IPS DF 4.7 (cell line): ENCODE measurements at regions not wholly inside any gene's neighbourhood (a gene's known extent, or its start where the extent isn't known, plus 50 kb on each side); places are given as distances from the start of the nearest gene placed in this dataset.
"Not testable (repeated sequence)": the region's sequence is repeated elsewhere in the genome, so short reads cannot be mapped to it uniquely, and the experiment has no call there.

Experiments used
- DNase-seq: peaks from one replicate; pipeline ENCODE4 v3.0.0-alpha.2; 2013; ENCODE audit warnings: low spot score; ENCODE audit errors: extremely low read depth

DNA sequence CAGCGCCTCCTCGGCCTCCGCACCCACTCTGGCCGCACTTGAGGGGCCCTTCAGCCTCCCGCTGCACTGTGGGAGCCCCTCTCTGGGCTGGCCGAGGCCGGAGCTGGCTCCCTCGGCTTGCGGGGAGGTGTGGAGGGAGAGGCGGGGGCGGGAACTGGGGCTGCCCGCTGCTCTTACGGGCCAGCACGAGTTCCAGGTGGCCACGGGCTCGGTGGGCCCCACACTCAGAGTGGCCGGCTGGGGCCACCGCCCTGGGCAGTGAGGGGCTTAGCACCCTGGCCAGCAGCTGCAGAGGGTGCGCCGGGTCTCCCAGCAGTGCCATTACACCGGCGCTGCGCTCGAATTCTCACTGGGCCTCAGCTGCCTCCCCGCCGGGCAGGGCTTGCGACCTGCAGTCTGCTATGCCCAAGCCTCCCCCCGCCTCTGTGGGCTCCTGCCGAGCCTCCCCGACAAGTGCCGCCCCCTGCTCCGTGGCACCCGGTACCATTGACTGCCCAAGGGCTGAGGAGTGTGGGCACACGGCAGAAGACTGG is 167.1 kb upstream of the PLSCR5 start:
- no peak for DNase-seq

DNA sequence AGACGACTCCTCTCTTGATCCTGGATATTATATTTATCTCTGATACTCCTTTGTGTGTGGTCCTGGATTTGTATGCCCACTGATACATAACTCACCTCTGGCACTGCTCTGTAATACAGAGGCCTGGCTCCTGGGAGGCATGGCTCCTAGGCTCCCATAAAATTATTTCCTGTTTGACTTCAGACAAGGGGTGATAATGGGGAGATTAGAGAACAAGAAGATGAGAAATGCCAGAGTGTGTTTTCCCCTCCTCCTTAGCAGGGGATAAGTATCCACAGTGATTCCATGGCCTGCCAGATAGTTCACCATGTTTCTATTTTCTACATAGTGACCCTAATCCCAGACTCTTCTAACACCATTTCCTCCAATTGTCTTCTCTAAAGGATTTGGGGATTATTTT is 165.7 kb upstream of the PLSCR5 start:
- DNase-seq: no peak

DNA sequence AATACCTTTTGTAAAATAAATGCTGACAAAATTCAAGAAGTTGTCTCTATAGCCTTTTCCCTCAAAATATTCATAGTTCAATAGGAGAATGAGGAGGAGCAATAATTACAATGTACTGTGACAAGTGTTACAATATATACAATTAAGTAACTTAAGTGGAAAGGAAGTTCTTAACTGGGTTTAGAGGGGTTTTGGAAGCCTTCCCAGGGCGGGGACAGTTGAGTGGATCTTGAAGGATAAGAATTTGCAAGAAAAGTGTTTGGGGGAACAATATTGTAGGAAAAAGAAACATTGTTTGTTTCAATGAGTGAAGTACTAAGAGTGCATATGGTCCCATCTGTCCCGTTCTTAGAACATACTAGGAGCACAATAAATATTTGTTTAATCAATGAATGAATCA is 165.2 kb upstream of the PLSCR5 start:
- DNase-seq: no peak

DNA sequence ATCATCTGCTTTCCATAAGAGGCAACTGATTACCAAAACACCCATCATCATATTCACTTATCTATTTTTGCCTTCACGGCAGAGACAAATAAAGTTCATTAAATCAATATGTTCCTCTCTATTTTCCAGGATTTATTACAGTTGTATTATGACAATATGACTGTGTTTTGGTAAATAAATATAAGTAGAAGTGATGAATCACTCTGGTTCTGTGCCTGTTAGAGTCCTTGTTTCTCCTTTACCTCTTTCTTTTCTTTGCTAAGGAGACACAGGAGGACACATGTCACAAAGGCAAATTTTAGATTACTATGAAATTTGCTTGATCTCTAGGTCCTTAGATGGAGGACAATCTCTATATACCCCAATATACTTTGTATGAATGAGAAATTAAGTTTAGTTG is 152.6 kb upstream of the PLSCR5 start:
- DNase-seq: no peak

DNA sequence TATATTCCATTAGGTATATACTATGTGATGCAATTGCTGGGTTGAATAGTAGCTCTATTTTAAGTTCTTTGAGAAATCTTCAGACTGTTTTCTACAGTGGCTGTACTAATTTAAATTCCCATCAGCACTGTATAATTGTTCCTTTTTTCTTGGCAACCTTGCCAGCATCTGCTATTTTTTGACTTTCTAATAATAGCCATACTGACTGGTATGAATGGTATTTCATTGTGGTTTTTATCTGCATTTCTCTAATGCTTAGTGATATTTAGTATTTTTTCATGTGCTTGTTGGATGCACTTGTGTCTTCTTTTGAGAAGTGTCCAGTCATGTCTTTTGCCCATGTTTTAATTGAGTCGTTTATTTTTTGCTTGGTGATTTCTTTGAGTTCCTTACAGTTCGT is 145.1 kb upstream of the PLSCR5 start:
- no peak for DNase-seq

DNA sequence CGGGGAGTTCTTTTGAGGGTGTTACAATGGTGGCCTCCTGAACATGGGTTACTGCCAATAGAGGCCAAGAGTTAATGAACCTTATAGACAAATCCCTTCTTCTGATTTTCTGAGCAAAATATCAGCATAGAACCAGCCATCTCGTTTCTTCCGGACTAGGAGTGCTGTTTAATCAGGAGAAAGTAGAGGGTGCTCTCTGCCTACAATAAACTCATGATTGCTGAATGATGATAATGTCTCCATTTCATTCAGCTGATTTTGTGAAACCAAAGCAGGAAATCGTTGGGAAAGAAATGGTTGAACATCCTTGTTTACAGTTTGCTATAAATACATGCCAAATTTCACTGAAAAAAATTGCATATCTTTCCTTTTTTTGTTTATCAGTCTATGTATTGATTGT is 142.8 kb upstream of the PLSCR5 start:
- peak; percentile 9 for DNase-seq

- DNase-seq: no peak
Observed at GRCh38 chr3:146747051-146747450, 141.9 kb upstream of the PLSCR5 start.

DNA sequence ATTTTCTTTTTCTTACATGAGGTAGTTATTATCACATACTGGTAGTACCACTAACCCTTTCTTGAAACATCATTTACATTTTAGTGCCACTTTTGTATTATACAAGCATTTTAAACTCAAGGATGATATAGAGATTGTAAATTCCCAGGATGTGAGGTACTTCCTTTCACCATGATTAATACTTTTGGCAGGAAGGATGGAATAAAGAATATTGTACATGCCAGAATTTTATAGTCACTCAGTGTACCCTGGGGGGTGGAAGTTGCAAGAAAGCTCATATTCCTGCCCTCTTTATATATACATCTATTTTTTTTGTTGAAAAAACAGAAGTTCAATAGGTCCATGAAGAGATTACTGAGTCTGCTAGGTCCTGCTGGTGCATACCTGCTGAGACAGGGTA is 141.0 kb upstream of the PLSCR5 start:
- no peak for DNase-seq

DNA sequence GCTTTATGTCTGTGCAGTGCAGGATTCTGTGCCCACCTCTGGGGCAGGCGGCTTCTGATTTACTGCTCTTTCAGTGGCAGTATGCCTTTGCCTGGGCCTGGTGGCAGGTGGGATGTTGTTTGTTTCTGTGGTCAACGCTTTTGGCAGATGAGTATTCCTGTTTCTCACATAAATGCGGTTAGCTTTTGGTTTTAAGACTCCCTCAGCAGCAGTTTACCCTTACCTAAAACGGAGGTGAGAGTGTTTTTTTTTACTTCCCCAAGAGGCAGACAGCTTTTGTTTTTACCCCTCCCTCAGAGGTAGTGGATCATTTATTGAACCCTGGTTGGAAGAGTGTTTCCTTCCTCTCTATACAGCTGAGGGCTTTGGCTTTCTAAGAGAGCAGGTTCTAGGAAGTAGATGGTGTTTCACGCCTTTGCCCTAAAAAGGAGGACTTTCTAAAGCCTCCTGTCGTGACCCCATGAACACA is 134.1 kb upstream of the PLSCR5 start:
- DNase-seq: no peak

DNA sequence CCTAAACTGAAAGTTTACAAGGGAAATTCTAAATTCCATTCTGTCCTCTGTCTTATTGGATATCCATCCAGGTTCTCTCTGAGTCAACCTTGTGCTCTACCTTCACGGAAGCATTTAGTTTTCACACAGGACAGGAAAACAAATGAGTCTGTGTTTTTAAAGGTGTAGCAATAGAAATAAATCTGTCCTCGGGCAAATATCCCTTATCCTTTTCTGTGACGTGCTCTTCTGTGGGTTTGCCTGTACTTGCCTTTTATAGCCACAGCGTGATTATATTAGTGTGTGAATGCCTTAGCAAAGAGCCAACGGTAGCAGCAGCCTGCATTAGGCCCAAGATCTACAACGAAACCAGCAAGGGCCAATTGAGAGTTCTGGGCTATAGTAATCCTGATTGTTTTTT is 127.2 kb upstream of the PLSCR5 start:
- no peak for DNase-seq

DNA sequence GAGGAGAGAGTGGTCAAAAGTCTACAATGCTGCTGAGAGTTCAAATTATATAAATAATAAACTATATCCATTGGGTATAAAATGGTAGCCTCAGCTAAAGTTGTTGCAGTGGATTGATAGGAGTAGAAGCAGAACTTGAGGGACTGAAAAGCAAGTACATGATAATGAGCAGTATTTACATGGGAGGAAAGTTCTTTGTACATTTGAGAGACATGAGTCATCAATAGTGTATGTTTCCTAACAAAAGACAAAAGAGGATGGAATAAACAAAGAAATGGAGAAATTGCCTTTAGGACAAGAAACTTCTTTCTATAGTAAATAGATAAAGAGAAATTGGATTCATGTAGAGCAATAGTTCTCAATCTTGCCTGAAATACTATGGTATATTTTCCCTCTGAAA is 110.0 kb upstream of the PLSCR5 start:
- DNase-seq: no peak

DNA sequence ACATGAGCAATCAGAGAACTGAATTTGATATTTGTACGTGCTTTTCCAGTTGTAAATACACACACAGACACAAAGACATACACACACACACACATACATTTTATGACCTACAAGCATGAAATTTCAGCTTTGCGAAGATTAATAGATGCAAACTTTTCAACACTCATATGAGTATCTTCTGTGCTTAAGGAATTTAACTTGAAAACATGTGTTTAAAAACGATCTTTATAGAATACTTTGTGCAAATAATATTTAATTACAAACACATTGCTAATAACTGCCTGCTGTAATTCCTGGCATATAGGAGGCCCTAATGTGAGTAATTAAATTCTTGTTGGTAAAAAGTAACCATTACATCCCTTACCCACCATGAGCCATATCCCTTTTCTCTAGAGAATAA is 107.7 kb upstream of the PLSCR5 start:
- DNase-seq: no peak

DNA sequence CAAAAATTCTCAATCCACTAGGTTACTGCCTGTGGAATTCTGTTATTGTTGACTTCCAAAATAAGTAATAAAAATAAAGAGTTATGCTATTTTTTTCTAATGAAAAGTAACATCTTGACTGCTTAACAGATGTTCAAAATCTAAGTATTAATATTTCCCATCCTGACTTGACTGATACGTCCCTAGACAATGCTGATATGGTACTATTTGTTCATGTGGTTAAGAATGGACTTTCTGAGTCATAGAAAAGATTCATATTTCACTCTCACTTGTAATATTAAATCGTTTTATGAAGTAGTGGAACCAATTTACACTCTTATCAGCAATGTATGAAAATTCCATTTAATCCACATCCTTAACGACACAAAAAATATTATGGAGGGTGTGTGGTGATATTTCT is 104.8 kb upstream of the PLSCR5 start:
- DNase-seq: no peak

- DNase-seq: no peak
Observed at GRCh38 chr3:146705225-146705624, 100.1 kb upstream of the PLSCR5 start.

- no peak for DNase-seq
Observed at GRCh38 chr3:146702237-146702636, 97.1 kb upstream of the PLSCR5 start.

DNA sequence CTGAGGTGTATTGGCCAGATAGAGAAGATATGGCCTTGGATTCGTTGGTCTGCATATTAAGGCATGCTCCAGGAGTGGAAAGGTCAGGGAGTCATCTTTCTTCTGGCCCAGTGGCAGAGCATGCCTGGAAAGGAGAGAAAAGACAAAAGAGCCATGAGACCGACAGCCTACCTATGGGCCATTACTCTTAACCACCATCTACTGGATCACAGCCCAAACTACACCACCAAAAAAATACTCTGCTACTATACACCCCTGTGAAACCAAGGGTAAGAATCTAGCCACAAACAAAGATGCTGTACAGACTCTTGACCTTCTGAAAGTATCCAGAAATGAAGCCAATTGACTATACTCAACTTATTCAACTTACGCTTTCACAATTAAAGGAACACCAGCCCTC is 96.1 kb upstream of the PLSCR5 start:
- no peak for DNase-seq

- DNase-seq: not testable (repeated sequence)
Observed at GRCh38 chr3:146700025-146700424, 94.9 kb upstream of the PLSCR5 start.

GRCh38 chr3:146692254-146692653 is 87.1 kb upstream of the PLSCR5 start:
- no peak for DNase-seq

- DNase-seq: no peak
Observed at GRCh38 chr3:146685050-146685814, 80.1 kb upstream of the PLSCR5 start.

GRCh38 chr3:146682171-146682570 is 77.0 kb upstream of the PLSCR5 start:
- DNase-seq: no peak

- no peak for DNase-seq
Observed at GRCh38 chr3:146680617-146681016, 75.5 kb upstream of the PLSCR5 start.

DNA sequence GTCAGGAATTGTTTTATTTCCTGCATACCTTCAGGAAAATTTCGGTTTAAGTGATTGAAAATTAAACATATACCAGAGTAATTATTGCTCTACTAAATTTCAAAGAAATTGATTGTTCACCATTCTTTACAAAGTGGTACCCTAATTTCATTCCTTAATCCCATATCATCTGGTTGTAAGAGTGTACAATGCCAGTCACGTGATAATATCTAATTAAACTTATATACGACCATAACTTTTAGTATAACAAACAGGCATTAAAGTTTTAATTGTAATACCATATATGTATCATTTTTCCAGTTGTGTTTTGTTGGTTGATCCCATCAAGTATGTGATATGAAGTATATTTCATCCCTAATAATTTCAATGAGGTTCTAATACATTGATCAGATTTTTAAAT is 74.8 kb upstream of the PLSCR5 start:
- DNase-seq: no peak

DNA sequence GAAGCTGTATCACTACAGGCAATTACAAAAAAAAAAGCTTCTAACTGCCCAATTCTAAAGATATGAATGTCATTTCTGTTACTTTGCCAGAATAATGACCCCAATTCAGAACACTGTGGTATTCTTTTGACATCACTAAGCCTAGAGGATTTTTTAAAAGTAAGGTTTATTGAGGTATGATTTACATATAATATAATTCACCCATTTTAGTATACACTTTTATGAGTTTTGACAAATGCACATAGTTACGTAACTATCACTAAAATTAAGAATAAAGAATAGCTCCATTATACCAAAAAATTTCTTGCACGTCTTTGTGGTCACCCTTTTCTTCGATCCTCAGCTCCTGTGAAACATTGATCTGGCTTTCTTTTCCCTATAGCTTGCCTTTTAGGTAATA is 74.0 kb upstream of the PLSCR5 start:
- DNase-seq: no peak
